ENCODE measurements at regions not wholly inside any gene's neighbourhood (a gene's known extent, or its start where the extent isn't known, plus 50 kb on each side); places are given as distances from the start of the nearest gene placed in this dataset.

DNA sequence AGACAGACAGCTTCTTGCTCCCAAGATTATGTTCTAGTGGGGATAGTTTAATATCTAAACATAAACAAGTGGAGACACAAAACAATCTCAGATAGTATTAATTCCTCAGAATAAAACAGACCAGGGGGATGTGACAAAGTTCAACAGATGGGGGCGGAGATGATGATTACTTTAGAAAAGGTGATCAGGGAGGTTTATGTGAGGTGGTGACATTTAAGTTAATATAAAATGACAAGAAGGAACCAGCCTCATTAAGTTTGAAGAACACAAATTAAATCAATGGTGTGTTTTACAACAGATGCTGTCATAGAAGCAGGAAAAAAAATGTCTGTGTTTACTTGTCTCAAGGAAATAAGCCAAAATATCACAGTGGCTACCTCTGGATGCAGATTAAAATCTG lies 119.6 kb upstream of the HMHB1 start (continued):
- TF ChIP-seq KDM4A (IDR thresholded peaks at IDR 0.05; ENCODE audit: low read depth, low read length, severe bottlenecking) = no peak
- TF ChIP-seq CREB1 (IDR thresholded peaks at IDR 0.05) = no peak
